LNCAP (cell line): ENCODE measurements at regions not wholly inside any gene's neighbourhood (a gene's known extent, or its start where the extent isn't known, plus 50 kb on each side); places are given as distances from the start of the nearest gene placed in this dataset.

Experiments used
- CTCF ChIP-seq: fragments of 450-650 bp; IDR thresholded peaks from 2 replicates; pipeline ENCODE4 v1.5.1; 2017; ENCODE audit warnings: mild to moderate bottlenecking

- no peak for TF ChIP-seq CTCF
These were observed 531.1 kb downstream of the BRD1 start for GRCh38 chr22:49296561-49296960.

- no peak for TF ChIP-seq CTCF
These were observed 531.7 kb downstream of the BRD1 start for GRCh38 chr22:49295851-49296560.

GRCh38 chr22:49295465-49295743 is 532.3 kb downstream of the BRD1 start:
- TF ChIP-seq CTCF: no peak

GRCh38 chr22:49294656-49295464 is 532.8 kb downstream of the BRD1 start:
- no peak for TF ChIP-seq CTCF

GRCh38 chr22:49292909-49293308 is 534.8 kb downstream of the BRD1 start:
- TF ChIP-seq CTCF: no peak

- TF ChIP-seq CTCF: no peak
These were observed 535.9 kb downstream of the BRD1 start for GRCh38 chr22:49291781-49292180.

GRCh38 chr22:49291169-49291568 is 536.5 kb downstream of the BRD1 start:
- TF ChIP-seq CTCF: no peak
